K562 (cell line): ENCODE measurements at regions not wholly inside any gene's neighbourhood (a gene's known extent, or its start where the extent isn't known, plus 50 kb on each side); places are given as distances from the start of the nearest gene placed in this dataset.

ENCODE experiments used
- BCL6 ChIP-seq: fragments of 250-450 bp; sonication (Bioruptor Pico); IDR thresholded peaks from 2 replicates; pipeline ENCODE4 v1.4.0; 2020
- CBFB ChIP-seq: sonication (generic); formaldehyde crosslinking; IDR thresholded peaks from 2 replicates; pipeline ENCODE4 v1.4.0; 2020; ENCODE audit warnings: mild to moderate bottlenecking, missing genetic modification reagents
- CCNT2 ChIP-seq: IDR thresholded peaks from 2 replicates; pipeline ENCODE4 v1.6.1; 2011; ENCODE audit warnings: borderline replicate concordance, low read depth, mild to moderate bottlenecking, moderate library complexity, mixed read lengths, low read length; ENCODE audit not compliant: insufficient read length; ENCODE audit errors: extremely low read depth
- CHD1 ChIP-seq: fragments of 200-600 bp; sonication (generic); IDR thresholded peaks from one replicate; pipeline ENCODE4 v1.6.1; 2012; ENCODE audit warnings: mild to moderate bottlenecking, moderate library complexity, low read length, inconsistent platforms
- ESRRA ChIP-seq: fragments of 450-650 bp; IDR thresholded peaks from 2 replicates; pipeline ENCODE4 v1.6.1; 2014; ENCODE audit warnings: low read depth, mild to moderate bottlenecking, moderate library complexity, borderline replicate concordance
- FOSL1 ChIP-seq: fragments of 200-800 bp; sonication (Bioruptor generic); conservative IDR thresholded peaks from 2 replicates; pipeline ENCODE4 v1.6.1; 2016; ENCODE audit warnings: missing genetic modification characterization, missing compliant biosample characterization
- HEY1 ChIP-seq: fragments of 250-450 bp; sonication (Bioruptor Pico); IDR thresholded peaks from 2 replicates; pipeline ENCODE4 v1.5.0; 2020; ENCODE audit warnings: mild to moderate bottlenecking, moderate library complexity, borderline replicate concordance
- HNRNPH1 ChIP-seq: fragments of 200-400 bp; formaldehyde crosslinking; optimal IDR thresholded peaks from 2 replicates; pipeline ENCODE3; 2017; ENCODE audit warnings: low read depth, mild to moderate bottlenecking, low read length, moderate library complexity
- HNRNPK ChIP-seq: fragments of 200-400 bp; formaldehyde crosslinking; IDR thresholded peaks from one replicate; pipeline ENCODE4 v1.6.1; 2018; ENCODE audit warnings: mild to moderate bottlenecking, low read depth, low read length; ENCODE audit not compliant: poor library complexity, severe bottlenecking
- ID3 ChIP-seq, 2 experiments: fragments of 250-450 bp in 1 of 2; fragments of 450-650 bp in 1 of 2; sonication (Bioruptor Pico) in 1 of 2; IDR thresholded peaks; 2 replicates each; pipeline versions ENCODE4 v1.6.1 to v1.8.0; 2016 to 2021; ENCODE audit warnings: mild to moderate bottlenecking in 2 of 2, moderate library complexity in 2 of 2, missing compliant biosample characterization in 1 of 2, missing genetic modification characterization in 1 of 2
- KAT7 ChIP-seq: sonication (generic); formaldehyde crosslinking; IDR thresholded peaks from 2 replicates; pipeline ENCODE4 v1.8.0; 2022; ENCODE audit warnings: missing genetic modification reagents, mild to moderate bottlenecking, borderline replicate concordance
- KLF1 ChIP-seq: fragments of 450-650 bp; IDR thresholded peaks from 2 replicates; pipeline ENCODE4 v1.6.1; 2016; ENCODE audit warnings: missing genetic modification characterization, missing compliant biosample characterization
- NR4A1 ChIP-seq, 2 experiments: fragments of 250-450 bp in 1 of 2; fragments of 450-650 bp in 1 of 2; sonication (Bioruptor Pico) in 1 of 2; IDR thresholded peaks; 2 replicates each; pipeline versions ENCODE4 v1.4.0 to v1.6.1; 2016 to 2020; ENCODE audit warnings: mild to moderate bottlenecking in 2 of 2, missing compliant biosample characterization in 1 of 2, missing genetic modification characterization in 1 of 2, moderate library complexity in 1 of 2
- POLR2B ChIP-seq: fragments of 450-650 bp; IDR thresholded peaks from 2 replicates; pipeline ENCODE4 v1.6.1; 2018; ENCODE audit warnings: low read depth; ENCODE audit not compliant: partially characterized antibody
- PRMT5 ChIP-seq: sonication (generic); formaldehyde crosslinking; IDR thresholded peaks from 2 replicates; pipeline ENCODE4 v1.5.0; 2020; ENCODE audit warnings: missing genetic modification reagents
- RB1 ChIP-seq: fragments of 450-650 bp; IDR thresholded peaks from 2 replicates; pipeline ENCODE4 v1.6.1; 2017; ENCODE audit warnings: low read depth, mild to moderate bottlenecking
- SETDB1 ChIP-seq: IDR thresholded peaks from one replicate; pipeline ENCODE4 v1.6.1; 2012; ENCODE audit warnings: low read length, control low read depth, inconsistent platforms
- SFPQ ChIP-seq: fragments of 200-400 bp; formaldehyde crosslinking; IDR thresholded peaks from 2 replicates; pipeline ENCODE4 v1.6.1; 2017; ENCODE audit warnings: mild to moderate bottlenecking, low read depth, low read length, moderate library complexity
- SIX5 ChIP-seq, 2 experiments: IDR thresholded peaks; 2 replicates each; pipeline ENCODE4 v1.6.1; 2011; ENCODE audit warnings: low read length in 2 of 2, borderline replicate concordance in 1 of 2, low read depth in 1 of 2, mild to moderate bottlenecking in 1 of 2, moderate library complexity in 1 of 2; ENCODE audit not compliant: insufficient read depth in 1 of 2
- SREBF1 ChIP-seq: fragments of 150-350 bp; IDR thresholded peaks from 2 replicates; pipeline ENCODE4 v1.6.1; 2014; ENCODE audit warnings: antibody characterized with exemption, low read depth, low read length, borderline replicate concordance
- TRIM28 ChIP-seq: fragments of 450-650 bp; IDR thresholded peaks from 2 replicates; pipeline ENCODE4 v1.6.1; 2017
- XRCC3 ChIP-seq: fragments of 450-650 bp; IDR thresholded peaks from 2 replicates; pipeline ENCODE4 v1.6.1; 2017; ENCODE audit warnings: mild to moderate bottlenecking, moderate library complexity
- ZEB2 ChIP-seq: fragments of 450-650 bp; IDR thresholded peaks from 2 replicates; pipeline ENCODE4 v1.6.1; 2016
- ZFP91 ChIP-seq: sonication (generic); formaldehyde crosslinking; IDR thresholded peaks from 2 replicates; pipeline ENCODE4 v1.8.0; 2022; ENCODE audit warnings: mild to moderate bottlenecking, missing genetic modification reagents
- ZNF140 ChIP-seq: fragments of 250-450 bp; sonication (Bioruptor Pico); IDR thresholded peaks from 2 replicates; pipeline ENCODE4 v1.8.0; 2021; ENCODE audit warnings: moderate library complexity, mild to moderate bottlenecking, inconsistent platforms
- ZZZ3 ChIP-seq: fragments of 450-650 bp; IDR thresholded peaks from 2 replicates; pipeline ENCODE4 v1.6.1; 2016; ENCODE audit warnings: antibody characterized with exemption, mild to moderate bottlenecking, moderate library complexity

- no peak for TF ChIP-seq SFPQ
- TF ChIP-seq TRIM28: no peak
- no peak for TF ChIP-seq SREBF1
- TF ChIP-seq ID3 (CRISPR knock-in tag; IDR thresholded peaks at IDR 0.05): no peak
- peak; percentile 83; the same call in 1 of the 2 replicates for TF ChIP-seq ID3 (tag; IDR thresholded peaks at IDR 0.05)
- no peak for TF ChIP-seq SETDB1
- peak; percentile 87; the same call in 1 of the 2 replicates for TF ChIP-seq NR4A1 (CRISPR knock-in tag; IDR thresholded peaks at IDR 0.05)
- TF ChIP-seq NR4A1 (tag; IDR thresholded peaks at IDR 0.05): peak; percentile 76
- TF ChIP-seq HNRNPK: no peak
- no peak for TF ChIP-seq POLR2B
- TF ChIP-seq RB1: no peak
- no peak for TF ChIP-seq CBFB (CRISPR knock-in tag)
- TF ChIP-seq KLF1: no peak
- 0 out of 2 replicates have a peak, but pooled peaks have one; percentile 41 for TF ChIP-seq BCL6 (CRISPR knock-in tag)
- TF ChIP-seq ZEB2: no peak
- TF ChIP-seq ZNF140 (CRISPR knock-in tag): no peak
- no peak for TF ChIP-seq ZFP91 (CRISPR knock-in tag)
- peak; percentile 69 for TF ChIP-seq FOSL1
- TF ChIP-seq CHD1: no peak
- no peak for TF ChIP-seq KAT7 (CRISPR knock-in tag)
- TF ChIP-seq HEY1: no peak
- no peak for TF ChIP-seq HNRNPH1
- TF ChIP-seq PRMT5 (CRISPR knock-in tag): no peak
- no peak for TF ChIP-seq SIX5 (IDR thresholded peaks at IDR 0.05; ENCODE audit: borderline replicate concordance in 1 of 2, insufficient read depth in 1 of 2, low read depth in 1 of 2, low read length in 2 of 2)
- no peak for TF ChIP-seq ZZZ3
- no peak for TF ChIP-seq CCNT2
- no peak for TF ChIP-seq XRCC3
- no peak for TF ChIP-seq ESRRA
Measured at GRCh38 chr2:64854773-64855237, 134.4 kb upstream of the SLC1A4 start (continued).
